ENCODE measurements at regions not wholly inside any gene's neighbourhood (a gene's known extent, or its start where the extent isn't known, plus 50 kb on each side); places are given as distances from the start of the nearest gene placed in this dataset.
"Not testable (repeated sequence)": the region's sequence is repeated elsewhere in the genome, so short reads cannot be mapped to it uniquely, and the experiment has no call there.

DNA sequence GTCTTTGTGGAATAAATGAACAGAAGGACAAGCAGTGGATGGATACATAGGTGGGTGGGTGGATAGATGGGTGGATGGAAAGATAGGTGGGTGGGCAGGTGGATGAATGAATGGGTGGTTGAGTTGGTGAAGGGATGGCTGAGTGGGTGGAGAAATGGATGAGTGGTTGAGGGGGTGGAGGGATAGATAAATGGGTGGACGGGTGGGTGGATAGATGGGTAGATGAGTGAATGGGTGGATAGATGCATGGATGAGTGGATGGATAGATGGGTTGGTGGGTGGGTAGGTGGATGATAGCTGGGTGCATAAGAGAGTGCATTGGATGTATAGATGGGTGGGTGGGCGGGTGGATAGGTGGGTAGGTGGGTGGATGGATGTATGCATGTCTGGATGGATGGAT lies 63.5 kb downstream of the UNC93B1 start:
- H3K36me3 ChIP-seq, H3K27ac ChIP-seq, H3K9me3 ChIP-seq, H3K4me1 ChIP-seq, H3K4me3 ChIP-seq, DNase-seq, H3K27me3 ChIP-seq: not testable (repeated sequence)

DNA sequence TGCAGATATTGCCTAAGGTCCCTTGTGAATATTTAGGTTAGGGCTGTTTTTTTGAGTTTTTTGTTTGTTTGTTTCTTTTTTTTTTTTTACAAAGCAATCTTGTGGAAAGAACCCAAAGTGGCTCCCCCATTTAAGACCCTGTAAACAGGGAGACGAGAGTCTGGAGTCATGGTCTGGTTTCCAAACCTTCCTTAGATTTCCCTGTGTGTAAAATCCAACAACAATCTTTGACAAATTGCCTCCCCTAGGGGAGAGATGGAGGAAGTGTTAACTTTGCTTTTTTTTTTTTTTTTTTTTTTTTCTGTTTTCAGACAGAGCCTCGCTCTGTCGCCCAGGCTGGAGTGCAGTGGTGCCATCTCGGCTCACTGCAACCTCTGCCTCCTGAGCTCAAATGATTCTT lies 64.9 kb downstream of the UNC93B1 start:
- not testable (repeated sequence) for H3K9me3 ChIP-seq, H3K36me3 ChIP-seq, H3K27me3 ChIP-seq, H3K4me1 ChIP-seq, H3K4me3 ChIP-seq, DNase-seq, H3K27ac ChIP-seq
- TF ChIP-seq, protein P1, sequence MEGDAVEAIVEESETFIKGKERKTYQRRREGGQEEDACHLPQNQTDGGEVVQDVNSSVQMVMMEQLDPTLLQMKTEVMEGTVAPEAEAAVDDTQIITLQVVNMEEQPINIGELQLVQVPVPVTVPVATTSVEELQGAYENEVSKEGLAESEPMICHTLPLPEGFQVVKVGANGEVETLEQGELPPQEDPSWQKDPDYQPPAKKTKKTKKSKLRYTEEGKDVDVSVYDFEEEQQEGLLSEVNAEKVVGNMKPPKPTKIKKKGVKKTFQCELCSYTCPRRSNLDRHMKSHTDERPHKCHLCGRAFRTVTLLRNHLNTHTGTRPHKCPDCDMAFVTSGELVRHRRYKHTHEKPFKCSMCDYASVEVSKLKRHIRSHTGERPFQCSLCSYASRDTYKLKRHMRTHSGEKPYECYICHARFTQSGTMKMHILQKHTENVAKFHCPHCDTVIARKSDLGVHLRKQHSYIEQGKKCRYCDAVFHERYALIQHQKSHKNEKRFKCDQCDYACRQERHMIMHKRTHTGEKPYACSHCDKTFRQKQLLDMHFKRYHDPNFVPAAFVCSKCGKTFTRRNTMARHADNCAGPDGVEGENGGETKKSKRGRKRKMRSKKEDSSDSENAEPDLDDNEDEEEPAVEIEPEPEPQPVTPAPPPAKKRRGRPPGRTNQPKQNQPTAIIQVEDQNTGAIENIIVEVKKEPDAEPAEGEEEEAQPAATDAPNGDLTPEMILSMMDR (IDR thresholded peaks at IDR 0.05) = peak in 3 of 6 experiments; percentile 15 to 28 (median 28)

DNA sequence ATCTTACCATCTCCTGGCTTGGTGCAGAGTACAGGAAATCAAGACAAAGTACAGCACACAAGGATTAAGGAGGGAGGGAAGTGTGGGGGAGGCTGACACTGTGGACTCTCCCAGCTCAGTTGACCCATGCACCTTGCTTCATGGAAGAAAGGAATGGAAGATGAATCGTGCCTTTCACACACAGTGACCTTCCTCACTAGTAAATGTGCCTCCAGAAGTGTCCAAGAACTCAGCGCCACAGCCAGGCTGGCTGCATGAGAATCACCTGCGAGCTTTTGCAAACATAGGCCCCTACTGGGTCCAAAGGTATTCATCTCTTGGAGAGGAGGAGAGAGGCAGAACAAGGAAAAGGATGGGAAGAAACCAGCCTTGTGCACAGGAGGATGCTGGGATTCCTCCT lies 65.5 kb downstream of the UNC93B1 start:
- not testable (repeated sequence) for H3K9me3 ChIP-seq, H3K27ac ChIP-seq, H3K4me3 ChIP-seq, H3K27me3 ChIP-seq, H3K4me1 ChIP-seq, H3K36me3 ChIP-seq
- peak in 1 of 3 donors; percentile 43 for DNase-seq

DNA sequence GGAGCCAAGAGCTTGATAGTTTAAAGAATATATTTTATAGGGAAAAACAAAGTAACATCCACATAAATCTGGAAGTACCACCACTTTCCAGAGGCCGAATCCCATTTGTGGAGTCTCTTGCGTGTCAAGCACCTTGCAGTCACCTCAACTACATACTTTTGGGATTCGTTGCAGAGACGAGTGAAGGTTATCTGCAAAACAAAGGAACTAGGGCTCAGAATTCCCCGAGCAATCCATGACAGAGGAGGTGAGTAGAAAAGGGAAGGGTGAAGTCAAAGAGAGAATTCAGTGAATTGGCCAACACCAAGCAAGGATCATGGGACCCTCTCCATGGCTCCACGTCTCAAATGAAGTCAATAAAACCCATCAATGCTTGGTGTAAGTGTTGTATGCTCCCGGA lies 80.3 kb downstream of the UNC93B1 start:
- H3K9me3 ChIP-seq, H3K27me3 ChIP-seq, H3K4me3 ChIP-seq, H3K4me1 ChIP-seq, H3K27ac ChIP-seq, H3K36me3 ChIP-seq, DNase-seq: not testable (repeated sequence)

DNA sequence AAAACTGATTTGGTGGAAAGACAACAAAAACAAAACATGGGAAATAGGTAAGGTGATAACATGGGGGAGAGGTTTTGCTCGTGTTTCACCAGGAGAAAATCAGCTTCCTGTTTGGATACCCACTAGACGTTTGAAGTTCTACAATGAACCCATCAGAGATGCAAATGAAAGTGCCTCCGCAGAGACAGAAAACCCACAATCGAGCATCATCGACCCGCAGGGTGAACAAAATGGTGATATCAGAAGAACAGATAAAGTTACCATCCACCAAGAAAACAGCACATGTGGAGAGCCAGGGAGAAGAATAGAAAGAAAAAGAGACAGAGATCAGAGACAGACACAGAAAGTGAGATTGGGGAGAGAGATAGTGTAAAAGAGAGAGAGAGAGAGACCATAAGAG lies 83.4 kb downstream of the UNC93B1 start:
- H3K36me3 ChIP-seq, H3K9me3 ChIP-seq, H3K27me3 ChIP-seq, H3K4me1 ChIP-seq, H3K27ac ChIP-seq, H3K4me3 ChIP-seq: not testable (repeated sequence)
- DNase-seq = peak in 2 of 3 donors; percentile 22 to 45

DNA sequence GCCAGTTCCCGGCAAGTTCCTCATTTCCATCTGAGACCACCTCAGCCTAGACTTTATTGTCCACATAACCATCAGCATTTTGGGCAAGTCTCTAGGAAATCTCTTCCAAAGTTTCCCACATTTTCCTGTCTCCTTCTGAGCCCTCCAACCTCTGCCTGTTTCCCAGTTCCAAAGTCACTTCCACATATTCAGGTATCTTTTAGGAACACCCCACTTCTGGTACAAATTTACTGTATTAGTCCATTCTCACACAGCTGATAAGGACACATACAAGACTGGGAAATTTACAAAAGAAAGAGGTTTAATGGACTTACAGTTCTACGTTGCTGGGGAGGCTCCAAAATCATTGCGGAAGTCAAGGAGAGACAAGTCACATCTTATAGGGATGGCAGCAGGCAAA lies 91.7 kb downstream of the UNC93B1 start:
- not testable (repeated sequence) for H3K4me3 ChIP-seq, DNase-seq, H3K9me3 ChIP-seq, H3K27me3 ChIP-seq, H3K36me3 ChIP-seq, H3K27ac ChIP-seq, H3K4me1 ChIP-seq

DNA sequence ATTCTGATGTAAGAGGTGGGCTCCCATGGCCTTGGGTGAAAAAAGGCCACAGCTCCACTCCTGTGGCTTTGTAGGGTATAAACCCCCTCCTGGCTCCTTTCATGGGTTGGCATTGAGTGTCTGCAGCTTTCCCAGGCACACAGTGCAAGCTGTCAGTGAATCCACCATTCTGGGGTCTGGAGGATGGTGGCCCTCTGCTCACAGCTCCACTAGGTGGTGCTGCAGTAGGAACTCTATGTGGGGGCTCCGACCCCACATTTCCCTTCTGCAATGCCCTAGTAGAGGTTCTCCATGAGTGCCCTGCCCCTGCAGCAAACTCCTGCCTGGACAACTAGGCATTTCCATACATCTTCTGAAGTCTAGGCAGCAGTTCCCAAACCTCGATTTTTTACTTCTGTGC lies 92.7 kb downstream of the UNC93B1 start:
- DNase-seq, H3K4me1 ChIP-seq, H3K27ac ChIP-seq, H3K36me3 ChIP-seq, H3K9me3 ChIP-seq, H3K27me3 ChIP-seq, H3K4me3 ChIP-seq: not testable (repeated sequence)

DNA sequence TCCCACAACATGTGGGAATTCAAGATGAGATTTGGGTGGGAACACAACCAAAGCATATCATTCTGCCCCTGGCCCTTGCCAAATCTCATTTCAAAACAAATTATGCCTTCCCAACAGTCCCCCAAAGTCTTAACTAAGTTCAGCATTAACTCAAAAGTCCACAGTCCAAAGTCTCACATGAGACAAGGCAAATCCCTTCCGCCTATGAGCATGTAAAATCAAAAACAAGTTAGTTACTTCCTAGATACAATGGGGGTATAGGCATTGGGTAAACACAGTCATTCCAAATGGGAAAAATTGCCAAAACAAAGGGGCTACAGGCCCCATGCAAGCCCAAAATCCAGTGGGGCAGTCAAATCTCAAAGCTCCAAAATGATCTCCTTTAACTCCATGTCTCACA lies 93.1 kb downstream of the UNC93B1 start:
- H3K4me1 ChIP-seq, H3K27me3 ChIP-seq, DNase-seq, H3K27ac ChIP-seq, H3K4me3 ChIP-seq, H3K36me3 ChIP-seq, H3K9me3 ChIP-seq: not testable (repeated sequence)

DNA sequence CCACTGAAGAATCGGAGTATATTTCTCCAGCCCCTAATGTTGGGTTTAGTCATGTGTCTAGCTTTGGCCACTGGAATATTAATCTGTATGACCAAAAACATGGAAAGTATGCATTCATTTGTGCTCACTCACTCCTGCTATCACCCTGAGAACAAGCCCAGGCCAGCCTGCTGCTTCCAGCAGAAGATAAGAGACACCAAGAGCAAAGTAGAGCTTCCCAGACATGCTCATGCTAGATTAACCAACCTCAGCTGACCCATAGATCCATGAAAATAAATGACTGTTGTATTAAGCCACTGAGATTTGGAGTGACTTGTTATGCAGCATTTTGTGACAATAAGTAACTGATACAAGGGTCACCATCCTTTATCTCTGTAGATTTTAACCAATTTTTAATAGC lies 96.9 kb downstream of the UNC93B1 start:
- H3K36me3 ChIP-seq, H3K9me3 ChIP-seq, H3K4me3 ChIP-seq, H3K27ac ChIP-seq, H3K4me1 ChIP-seq, DNase-seq, H3K27me3 ChIP-seq: not testable (repeated sequence)

DNA sequence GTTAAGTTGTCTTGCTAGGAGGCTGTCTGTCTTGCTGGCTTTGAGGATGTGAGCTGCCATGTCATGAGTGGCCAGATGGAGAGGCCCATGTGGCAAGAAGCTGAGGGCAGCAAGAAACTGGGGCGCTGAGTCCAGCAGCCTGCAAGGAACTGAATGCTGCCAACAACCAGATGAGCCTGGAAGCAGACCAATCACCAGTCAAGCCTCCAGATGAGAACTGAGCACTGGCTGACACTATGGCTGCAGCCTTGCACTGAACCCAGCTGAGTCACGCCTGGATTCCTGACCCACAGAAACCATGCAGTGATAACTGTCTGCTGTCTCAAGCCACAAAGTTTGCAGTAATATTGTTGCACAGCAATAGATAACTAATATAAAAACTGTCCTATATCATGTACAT lies 104.4 kb downstream of the UNC93B1 start:
- not testable (repeated sequence) for H3K4me1 ChIP-seq, H3K27me3 ChIP-seq, DNase-seq, H3K9me3 ChIP-seq, H3K36me3 ChIP-seq, H3K27ac ChIP-seq, H3K4me3 ChIP-seq

DNA sequence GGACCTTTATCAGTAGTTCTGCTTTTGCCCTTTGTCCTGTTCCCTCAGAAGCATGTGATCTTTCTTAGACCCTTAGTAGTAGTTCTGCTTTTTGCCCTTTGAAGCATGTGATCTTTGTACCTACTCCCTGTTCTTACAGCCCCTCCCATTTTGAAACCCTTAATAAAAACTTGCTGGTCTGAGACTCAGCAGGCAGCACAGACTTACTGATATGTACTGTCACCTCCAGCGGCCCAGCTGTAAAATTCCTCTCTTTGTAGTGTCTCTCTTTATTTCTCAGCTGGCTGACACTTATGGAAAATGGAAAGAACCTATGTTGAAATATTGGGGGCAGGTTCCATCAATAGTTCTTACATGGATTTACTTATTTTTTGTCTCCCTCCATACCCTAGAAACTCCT lies 110.4 kb downstream of the UNC93B1 start:
- H3K36me3 ChIP-seq, H3K4me1 ChIP-seq, H3K27me3 ChIP-seq, H3K9me3 ChIP-seq, H3K4me3 ChIP-seq: not testable (repeated sequence)
- peak in 1 of 2 donors; percentile 42 for TF ChIP-seq POLR2A (IDR thresholded peaks at IDR 0.05)
- peak in 1 of 3 donors; percentile 54 for DNase-seq
- H3K27ac ChIP-seq = peak overlapping the region in 2 of 4 donors; percentile 45 to 66

DNA sequence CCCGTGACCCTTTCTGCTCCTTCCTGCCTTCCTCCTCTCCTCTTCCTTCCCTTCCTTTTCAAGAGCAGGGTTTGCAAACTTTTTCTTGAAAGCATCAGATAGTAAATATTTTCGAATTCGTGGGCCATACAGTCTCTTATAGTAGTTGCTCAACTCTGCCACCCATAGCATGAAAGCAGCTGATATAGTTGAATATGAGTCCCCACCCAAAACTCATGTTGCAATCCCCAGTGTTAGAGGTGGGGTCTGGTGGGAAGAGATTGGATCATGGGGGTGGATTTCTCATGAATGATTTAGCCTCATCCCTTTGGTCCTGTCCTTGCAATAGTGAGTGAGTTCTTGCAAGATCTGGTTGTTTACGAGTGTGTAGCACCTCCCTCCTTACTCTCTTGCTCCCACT lies 114.3 kb downstream of the UNC93B1 start:
- DNase-seq = not testable (repeated sequence)

DNA sequence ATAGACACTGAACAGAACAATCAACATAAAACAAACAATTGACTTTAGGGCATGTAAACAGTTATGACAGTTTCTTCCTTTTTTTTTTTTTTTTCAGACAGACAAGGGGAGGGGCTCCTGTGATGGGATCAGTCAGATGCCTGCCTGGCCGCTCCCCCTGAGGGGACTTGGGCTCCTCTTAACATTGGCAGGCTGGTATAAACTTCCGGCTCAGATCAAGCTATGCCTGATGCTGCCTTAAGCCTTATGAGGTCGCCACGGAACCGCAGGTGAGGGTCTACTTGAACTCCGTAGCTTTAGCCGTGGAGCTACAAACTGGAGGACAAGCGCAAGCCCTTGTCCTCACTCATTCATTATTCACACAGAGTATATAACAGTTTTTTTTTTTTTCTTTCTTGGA lies 115.8 kb downstream of the UNC93B1 start:
- H3K27me3 ChIP-seq, DNase-seq, H3K4me1 ChIP-seq, H3K36me3 ChIP-seq, H3K9me3 ChIP-seq: not testable (repeated sequence)
- peak overlapping the region in 1 of 4 donors; percentile 83 for H3K27ac ChIP-seq
- peak overlapping the region in 2 of 4 donors; percentile 47 to 57 for H3K4me3 ChIP-seq

More for the DNA sequence above, 114.3 kb downstream of the UNC93B1 start:
- not testable (repeated sequence) for H3K4me3 ChIP-seq, H3K27ac ChIP-seq, H3K9me3 ChIP-seq, H3K4me1 ChIP-seq, H3K36me3 ChIP-seq, H3K27me3 ChIP-seq

DNA sequence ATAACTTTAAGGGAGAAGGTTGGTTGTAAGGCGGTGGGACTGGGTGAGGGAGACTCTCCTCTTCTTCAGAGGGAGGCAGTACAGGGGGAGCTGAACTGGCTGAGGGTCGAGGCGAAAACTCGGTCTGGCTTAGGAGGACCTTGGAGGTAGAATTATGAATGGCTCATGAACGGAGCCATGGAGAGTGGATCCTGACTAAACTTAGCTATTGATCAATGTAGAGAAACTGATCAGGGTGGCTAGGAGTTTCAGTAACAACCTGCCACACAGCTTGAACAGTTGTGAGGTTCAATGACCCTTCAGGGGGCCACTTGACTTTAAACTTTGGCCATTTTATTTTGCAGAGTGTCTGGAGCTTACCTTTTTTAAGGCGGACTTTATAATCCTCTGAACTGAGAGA lies 117.2 kb downstream of the UNC93B1 start:
- not testable (repeated sequence) for H3K36me3 ChIP-seq, H3K4me1 ChIP-seq, H3K27me3 ChIP-seq, H3K9me3 ChIP-seq
- H3K4me3 ChIP-seq = peak overlapping the region in 3 of 4 donors; percentile 14 to 57 (median 47)
- peak overlapping the region; percentile 17 to 96 (median 78) for H3K27ac ChIP-seq
- peak in 1 of 3 donors; percentile 45 for DNase-seq

Measured in Peyer's patch (tissue), 4 donors.